HL-60 (cell line): ENCODE measurements at regions not wholly inside any gene's neighbourhood (a gene's known extent, or its start where the extent isn't known, plus 50 kb on each side); places are given as distances from the start of the nearest gene placed in this dataset.

Experiments
- DNase-seq, 2 experiments: peaks; one replicate each; pipeline ENCODE4 v3.0.0-alpha.2; 2010 to 2020; ENCODE audit warnings: low read depth in 1 of 2, low spot score in 1 of 2
- H3K27ac ChIP-seq: fragments of 250-450 bp; sonication (Bioruptor Pico); replicated peaks from 2 replicates; pipeline ENCODE4 v1.5.1; 2020; ENCODE audit warnings: mild to moderate bottlenecking, moderate library complexity
- H3K27me3 ChIP-seq: fragments of 250-450 bp; sonication (Bioruptor Pico); 2 replicates; pipeline ENCODE4 v1.5.1; 2021; ENCODE audit warnings: mild to moderate bottlenecking, moderate library complexity; ENCODE audit not compliant: insufficient read depth, poor library complexity, severe bottlenecking
- H3K4me3 ChIP-seq: replicated peaks from 2 replicates; pipeline ENCODE4 v1.5.1; 2011; ENCODE audit warnings: mild to moderate bottlenecking, control low read depth, low read length; ENCODE audit not compliant: insufficient read depth
- GABPA ChIP-seq: IDR thresholded peaks from 2 replicates; pipeline ENCODE4 v1.6.1; 2012; ENCODE audit warnings: low read depth
- POLR2AphosphoS5 ChIP-seq: IDR thresholded peaks from 2 replicates; pipeline ENCODE4 v1.6.1; 2012; ENCODE audit warnings: low read depth
- SPI1 ChIP-seq: IDR thresholded peaks from 2 replicates; pipeline ENCODE4 v1.6.1; 2012; ENCODE audit warnings: low read depth, mild to moderate bottlenecking, borderline replicate concordance
- TF ChIP-seq, protein P1 (sequence below): IDR thresholded peaks from 2 replicates; pipeline ENCODE4 v1.6.1; 2012; ENCODE audit warnings: low read depth; ENCODE audit not compliant: insufficient replicate concordance
- TF ChIP-seq, protein P2 (sequence below): IDR thresholded peaks from one replicate; pipeline ENCODE4 v1.5.1; 2011; ENCODE audit warnings: low read length, control low read depth, inconsistent platforms; ENCODE audit not compliant: insufficient read depth

DNA sequence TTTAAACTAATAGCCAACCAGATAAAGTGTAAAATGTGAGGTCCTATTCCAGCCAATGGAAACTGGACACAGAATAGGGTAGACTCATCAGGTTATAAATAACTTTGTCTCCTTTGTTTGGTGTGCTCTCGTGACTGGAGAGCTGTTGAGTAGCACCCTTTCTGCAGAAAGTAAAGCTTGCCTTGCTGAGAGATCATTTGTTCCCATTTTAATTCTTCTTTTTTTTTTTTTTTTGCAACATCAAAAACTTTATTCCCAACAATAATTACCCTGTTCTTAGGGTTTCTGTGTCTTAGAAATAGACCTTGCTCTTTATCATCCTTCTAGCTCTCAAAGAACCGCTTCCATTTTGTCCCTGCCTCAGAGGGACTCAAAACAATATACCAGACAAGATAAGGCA, 220.4 kb downstream of the FAM76B start:
- Histone ChIP-seq H3K27me3 (no peaks in the 10 kb centered on the region), H3K27ac (no peak overlapping the region), H3K4me3 (no peak overlapping the region)
- DNase-seq: no peak
- no peak for TF ChIP-seq GABPA

DNA sequence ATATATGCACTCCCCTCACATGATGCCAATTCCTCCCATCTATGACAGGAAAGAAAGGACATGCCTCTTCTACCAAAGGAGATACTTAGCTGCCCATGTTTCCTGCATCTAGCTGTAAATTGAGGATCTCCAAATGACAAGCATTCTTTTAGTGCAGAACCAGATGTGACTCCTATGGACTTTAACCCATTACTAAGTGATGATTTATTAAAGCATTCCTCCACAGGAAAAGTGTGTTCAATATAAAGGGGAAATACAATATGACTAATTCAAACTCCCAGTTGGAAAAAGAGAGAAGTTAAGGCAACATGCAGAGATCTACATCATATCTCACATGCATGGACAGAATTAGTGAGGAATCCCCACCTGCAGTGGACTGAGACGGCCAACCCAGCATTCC, 221.3 kb downstream of the FAM76B start:
- no peaks in the 10 kb centered on the region for H3K27me3 ChIP-seq
- no peak for TF ChIP-seq GABPA
- TF ChIP-seq, protein P1, sequence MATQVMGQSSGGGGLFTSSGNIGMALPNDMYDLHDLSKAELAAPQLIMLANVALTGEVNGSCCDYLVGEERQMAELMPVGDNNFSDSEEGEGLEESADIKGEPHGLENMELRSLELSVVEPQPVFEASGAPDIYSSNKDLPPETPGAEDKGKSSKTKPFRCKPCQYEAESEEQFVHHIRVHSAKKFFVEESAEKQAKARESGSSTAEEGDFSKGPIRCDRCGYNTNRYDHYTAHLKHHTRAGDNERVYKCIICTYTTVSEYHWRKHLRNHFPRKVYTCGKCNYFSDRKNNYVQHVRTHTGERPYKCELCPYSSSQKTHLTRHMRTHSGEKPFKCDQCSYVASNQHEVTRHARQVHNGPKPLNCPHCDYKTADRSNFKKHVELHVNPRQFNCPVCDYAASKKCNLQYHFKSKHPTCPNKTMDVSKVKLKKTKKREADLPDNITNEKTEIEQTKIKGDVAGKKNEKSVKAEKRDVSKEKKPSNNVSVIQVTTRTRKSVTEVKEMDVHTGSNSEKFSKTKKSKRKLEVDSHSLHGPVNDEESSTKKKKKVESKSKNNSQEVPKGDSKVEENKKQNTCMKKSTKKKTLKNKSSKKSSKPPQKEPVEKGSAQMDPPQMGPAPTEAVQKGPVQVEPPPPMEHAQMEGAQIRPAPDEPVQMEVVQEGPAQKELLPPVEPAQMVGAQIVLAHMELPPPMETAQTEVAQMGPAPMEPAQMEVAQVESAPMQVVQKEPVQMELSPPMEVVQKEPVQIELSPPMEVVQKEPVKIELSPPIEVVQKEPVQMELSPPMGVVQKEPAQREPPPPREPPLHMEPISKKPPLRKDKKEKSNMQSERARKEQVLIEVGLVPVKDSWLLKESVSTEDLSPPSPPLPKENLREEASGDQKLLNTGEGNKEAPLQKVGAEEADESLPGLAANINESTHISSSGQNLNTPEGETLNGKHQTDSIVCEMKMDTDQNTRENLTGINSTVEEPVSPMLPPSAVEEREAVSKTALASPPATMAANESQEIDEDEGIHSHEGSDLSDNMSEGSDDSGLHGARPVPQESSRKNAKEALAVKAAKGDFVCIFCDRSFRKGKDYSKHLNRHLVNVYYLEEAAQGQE: no peak
- no peak for TF ChIP-seq SPI1
- TF ChIP-seq, protein P2, sequence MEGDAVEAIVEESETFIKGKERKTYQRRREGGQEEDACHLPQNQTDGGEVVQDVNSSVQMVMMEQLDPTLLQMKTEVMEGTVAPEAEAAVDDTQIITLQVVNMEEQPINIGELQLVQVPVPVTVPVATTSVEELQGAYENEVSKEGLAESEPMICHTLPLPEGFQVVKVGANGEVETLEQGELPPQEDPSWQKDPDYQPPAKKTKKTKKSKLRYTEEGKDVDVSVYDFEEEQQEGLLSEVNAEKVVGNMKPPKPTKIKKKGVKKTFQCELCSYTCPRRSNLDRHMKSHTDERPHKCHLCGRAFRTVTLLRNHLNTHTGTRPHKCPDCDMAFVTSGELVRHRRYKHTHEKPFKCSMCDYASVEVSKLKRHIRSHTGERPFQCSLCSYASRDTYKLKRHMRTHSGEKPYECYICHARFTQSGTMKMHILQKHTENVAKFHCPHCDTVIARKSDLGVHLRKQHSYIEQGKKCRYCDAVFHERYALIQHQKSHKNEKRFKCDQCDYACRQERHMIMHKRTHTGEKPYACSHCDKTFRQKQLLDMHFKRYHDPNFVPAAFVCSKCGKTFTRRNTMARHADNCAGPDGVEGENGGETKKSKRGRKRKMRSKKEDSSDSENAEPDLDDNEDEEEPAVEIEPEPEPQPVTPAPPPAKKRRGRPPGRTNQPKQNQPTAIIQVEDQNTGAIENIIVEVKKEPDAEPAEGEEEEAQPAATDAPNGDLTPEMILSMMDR: no peak
- no peak for TF ChIP-seq POLR2AphosphoS5
- no peak for DNase-seq
- H3K27ac ChIP-seq: no peak overlapping the region
- H3K4me3 ChIP-seq: no peak overlapping the region

DNA sequence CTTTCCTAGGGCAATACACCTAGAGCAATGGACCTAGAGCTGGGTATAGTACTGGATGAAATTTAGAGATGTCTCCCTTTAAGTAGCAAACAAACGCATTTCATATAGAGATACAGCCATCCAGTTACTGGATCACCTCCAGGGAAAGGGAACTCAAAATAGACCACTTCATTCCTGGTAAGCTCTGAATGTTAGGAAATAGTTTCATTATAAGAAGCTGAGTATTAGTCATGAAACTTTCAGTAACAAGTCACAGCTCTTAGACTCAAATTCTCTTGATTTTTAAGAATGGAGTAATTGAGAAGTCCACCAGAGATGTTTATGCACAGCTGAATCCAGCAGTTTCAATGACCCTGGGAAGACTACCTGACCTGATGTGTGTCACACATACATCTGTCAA, 221.9 kb downstream of the FAM76B start:
- Histone ChIP-seq H3K4me3 (no peak overlapping the region), H3K27me3 (no peaks in the 10 kb centered on the region), H3K27ac (no peak overlapping the region)
- TF ChIP-seq, protein P2: no peak
- TF ChIP-seq GABPA (no peak), POLR2AphosphoS5 (no peak), SPI1 (no peak)
- TF ChIP-seq, protein P1: no peak
- DNase-seq: no peak

DNA sequence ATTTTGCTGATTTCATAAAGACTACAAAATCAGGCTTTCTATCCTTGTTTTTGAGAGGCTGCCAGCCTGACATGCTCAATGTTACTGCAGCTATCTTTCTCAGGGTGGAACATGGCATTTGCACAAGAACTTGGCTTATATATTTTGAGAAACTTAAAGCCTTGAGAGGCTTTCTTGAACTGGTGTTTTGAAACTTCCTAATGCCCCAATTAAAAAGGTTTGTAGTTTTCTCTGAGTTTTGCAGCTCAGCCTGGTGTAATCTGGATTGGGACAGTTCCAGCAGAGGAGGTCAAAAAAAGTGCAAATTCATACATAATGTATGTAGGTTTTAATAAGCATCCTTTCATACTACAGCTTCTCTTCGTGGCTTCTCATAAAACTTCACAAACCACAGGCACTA, 223.4 kb downstream of the FAM76B start:
- no peak for DNase-seq
- TF ChIP-seq POLR2AphosphoS5 (no peak), SPI1 (no peak), GABPA (no peak)
- TF ChIP-seq, protein P1: no peak
- TF ChIP-seq, protein P2: no peak
- no peak overlapping the region for H3K27ac ChIP-seq
- H3K4me3 ChIP-seq: no peak overlapping the region
- no peaks in the 10 kb centered on the region for H3K27me3 ChIP-seq
